ENCODE measurements at regions not wholly inside any gene's neighbourhood (a gene's known extent, or its start where the extent isn't known, plus 50 kb on each side); places are given as distances from the start of the nearest gene placed in this dataset.

- TF ChIP-seq CTCF (IDR thresholded peaks at IDR 0.05), result no peak
- Histone ChIP-seq H3K9me3 (no peaks in the 10 kb centered on the region), H3K27ac (no peak overlapping the region), H3K36me3 (no peaks in the 10 kb centered on the region), H3K4me3 (no peak overlapping the region), H3K4me1 (ENCODE audit: control insufficient read depth in 1 of 2, low read depth in 2 of 2) (no peaks in the 10 kb centered on the region), H3K27me3 (replicated peaks; ENCODE audit: insufficient read depth) (no peaks in the 10 kb centered on the region)
- DNase-seq (ENCODE audit: low spot score), result no peak
- no peak for ATAC-seq (ENCODE audit: insufficient number of reproducible peaks, low FRiP score, low read depth)
These were observed 645.1 kb upstream of the RBFOX1 start for GRCh38 chr16:6687593-6687992.

- no peaks in the 10 kb centered on the region for H3K36me3 ChIP-seq
- no peaks in the 10 kb centered on the region for H3K27me3 ChIP-seq (replicated peaks; ENCODE audit: insufficient read depth)
- no peaks in the 10 kb centered on the region for H3K4me1 ChIP-seq (ENCODE audit: control insufficient read depth in 1 of 2, low read depth in 2 of 2)
- H3K4me3 ChIP-seq, result no peak overlapping the region
- no peaks in the 10 kb centered on the region for H3K9me3 ChIP-seq
- ATAC-seq (ENCODE audit: insufficient number of reproducible peaks, low FRiP score, low read depth), result no peak
- no peak for DNase-seq (ENCODE audit: low spot score)
- no peak for TF ChIP-seq CTCF (IDR thresholded peaks at IDR 0.05)
- no peak overlapping the region for H3K27ac ChIP-seq
These were observed 648.5 kb upstream of the RBFOX1 start for GRCh38 chr16:6684076-6684673.

- Histone ChIP-seq H3K4me1 (ENCODE audit: control insufficient read depth in 1 of 2, low read depth in 2 of 2) (no peaks in the 10 kb centered on the region), H3K27me3 (replicated peaks; ENCODE audit: insufficient read depth) (no peaks in the 10 kb centered on the region), H3K4me3 (no peak overlapping the region), H3K27ac (no peak overlapping the region), H3K36me3 (no peaks in the 10 kb centered on the region), H3K9me3 (no peaks in the 10 kb centered on the region)
- TF ChIP-seq CTCF (IDR thresholded peaks at IDR 0.05), result no peak
- ATAC-seq (ENCODE audit: insufficient number of reproducible peaks, low FRiP score, low read depth) (no peak), DNase-seq (ENCODE audit: low spot score) (no peak)
These were observed 650.4 kb upstream of the RBFOX1 start for GRCh38 chr16:6682142-6682811.

GRCh38 chr16:6678586-6678985 lies 654.1 kb upstream of the RBFOX1 start:
- ATAC-seq (ENCODE audit: insufficient number of reproducible peaks, low FRiP score, low read depth) (no peak), DNase-seq (ENCODE audit: low spot score) (no peak)
- H3K27me3 ChIP-seq (replicated peaks; ENCODE audit: insufficient read depth), result no peaks in the 10 kb centered on the region
- H3K9me3 ChIP-seq, result no peaks in the 10 kb centered on the region
- H3K4me1 ChIP-seq (ENCODE audit: control insufficient read depth in 1 of 2, low read depth in 2 of 2), result no peaks in the 10 kb centered on the region
- H3K4me3 ChIP-seq, result no peak overlapping the region
- no peak overlapping the region for H3K27ac ChIP-seq
- no peak for TF ChIP-seq CTCF (IDR thresholded peaks at IDR 0.05)
- H3K36me3 ChIP-seq, result no peaks in the 10 kb centered on the region

- Histone ChIP-seq H3K4me3 (no peak overlapping the region), H3K4me1 (ENCODE audit: control insufficient read depth in 1 of 2, low read depth in 2 of 2) (no peaks in the 10 kb centered on the region), H3K27me3 (replicated peaks; ENCODE audit: insufficient read depth) (no peaks in the 10 kb centered on the region), H3K36me3 (no peaks in the 10 kb centered on the region), H3K27ac (no peak overlapping the region), H3K9me3 (no peaks in the 10 kb centered on the region)
- ATAC-seq (ENCODE audit: insufficient number of reproducible peaks, low FRiP score, low read depth), result no peak
- DNase-seq (ENCODE audit: low spot score), result no peak
- TF ChIP-seq CTCF (IDR thresholded peaks at IDR 0.05), result no peak
These were observed 658.6 kb upstream of the RBFOX1 start for GRCh38 chr16:6674071-6674470.

Measured in thoracic aorta (tissue), 2 donors.